HEK293 (cell line): ENCODE measurements at regions not wholly inside any gene's neighbourhood (a gene's known extent, or its start where the extent isn't known, plus 50 kb on each side); places are given as distances from the start of the nearest gene placed in this dataset.

Experiments
- CTCF ChIA-PET: fragments of 350-600 bp; formaldehyde crosslinking; extraction: SDS; loops from one replicate; lab custom pipeline; 2021; ENCODE audit warnings: antibody characterized with exemption; lab: Yijun Ruan, JAX
- POLR2A ChIA-PET: fragments of 300-600 bp; formaldehyde crosslinking; extraction: SDS; loops from one replicate; lab custom pipeline; 2020; ENCODE audit warnings: antibody characterized with exemption, inconsistent platforms; lab: Yijun Ruan, JAX
- H3K27ac ChIP-seq: fragments of 200-500 bp; sonication (Bioruptor generic); 2 replicates; pipeline ENCODE4 v1.5.1; 2014; ENCODE audit warnings: low read depth, low read length, control low read depth, inconsistent platforms; ENCODE audit errors: extremely low read depth
- H3K36me3 ChIP-seq, 2 experiments: fragments of 200-500 bp in 1 of 2; sonication (Bioruptor generic) in 1 of 2; 1 replicate in 1 of 2; 2 replicates in 1 of 2; pipeline ENCODE4 v1.5.1; 2014 to 2017; ENCODE audit warnings: inconsistent platforms in 2 of 2, low read length in 2 of 2; ENCODE audit not compliant: control insufficient read depth in 2 of 2, insufficient read depth in 1 of 2
- H3K4me1 ChIP-seq: fragments of 200-500 bp; sonication (Bioruptor generic); 2 replicates; pipeline ENCODE4 v1.5.1; 2014; ENCODE audit warnings: mild to moderate bottlenecking, low read length, inconsistent platforms; ENCODE audit not compliant: control insufficient read depth, insufficient read depth
- H3K4me3 ChIP-seq: 2 replicates; pipeline ENCODE4 v1.5.1; 2011; ENCODE audit warnings: low read depth, mild to moderate bottlenecking, control low read depth, low read length, moderate library complexity
- H3K9me3 ChIP-seq: fragments of 200-500 bp; sonication (Bioruptor generic); 2 replicates; pipeline ENCODE4 v1.5.1; 2014; ENCODE audit warnings: low read depth, low read length, inconsistent platforms; ENCODE audit not compliant: control insufficient read depth, insufficient read depth
- AEBP2 ChIP-seq: fragments of 450-650 bp; formaldehyde crosslinking; IDR thresholded peaks from 2 replicates; pipeline ENCODE4 v1.5.1; 2016; ENCODE audit warnings: missing biosample characterization, missing genetic modification characterization, borderline replicate concordance
- BCL11A ChIP-seq: fragments of 450-650 bp; formaldehyde crosslinking; IDR thresholded peaks from 2 replicates; pipeline ENCODE4 v1.5.1; 2016; ENCODE audit warnings: low read depth, missing biosample characterization, missing genetic modification characterization
- CTCF ChIP-seq: fragments of 450-650 bp; formaldehyde crosslinking; IDR thresholded peaks from 2 replicates; pipeline ENCODE4 v1.5.1; 2016; ENCODE audit warnings: missing biosample characterization, missing genetic modification characterization
- GFI1B ChIP-seq: fragments of 450-650 bp; formaldehyde crosslinking; IDR thresholded peaks from 2 replicates; pipeline ENCODE4 v1.5.1; 2016; ENCODE audit warnings: missing biosample characterization, missing genetic modification characterization
- HIC1 ChIP-seq: fragments of 450-650 bp; formaldehyde crosslinking; IDR thresholded peaks from 2 replicates; pipeline ENCODE4 v1.5.1; 2016; ENCODE audit warnings: missing biosample characterization, missing genetic modification characterization
- HOXA7 ChIP-seq: sonication (generic); formaldehyde crosslinking; IDR thresholded peaks from 2 replicates; pipeline ENCODE4 v1.8.1; 2022; ENCODE audit warnings: missing genetic modification reagents, borderline replicate concordance
- OVOL3 ChIP-seq: fragments of 450-650 bp; formaldehyde crosslinking; IDR thresholded peaks from 2 replicates; pipeline ENCODE4 v1.5.1; 2016; ENCODE audit warnings: missing biosample characterization, missing genetic modification characterization
- SETDB1 ChIP-seq: IDR thresholded peaks from one replicate; pipeline ENCODE4 v1.6.1; 2017; ENCODE audit warnings: mild to moderate bottlenecking, low read length, moderate library complexity, mixed read lengths; ENCODE audit not compliant: insufficient read length
- TRIM28 ChIP-seq: IDR thresholded peaks from 2 replicates; pipeline ENCODE4 v1.6.1; 2011; ENCODE audit warnings: low read length, control low read depth, borderline replicate concordance
- ZNF324 ChIP-seq: fragments of 450-650 bp; formaldehyde crosslinking; IDR thresholded peaks from 2 replicates; pipeline ENCODE4 v1.5.1; 2016; ENCODE audit warnings: missing biosample characterization, missing genetic modification characterization
- ZNF366 ChIP-seq: fragments of 450-650 bp; formaldehyde crosslinking; conservative IDR thresholded peaks from 2 replicates; pipeline ENCODE4 v1.5.1; 2016; ENCODE audit warnings: missing biosample characterization, missing genetic modification characterization
- ZNF48 ChIP-seq: fragments of 450-650 bp; formaldehyde crosslinking; IDR thresholded peaks from 2 replicates; pipeline ENCODE4 v1.5.1; 2016; ENCODE audit warnings: missing biosample characterization, missing genetic modification characterization
- ZNF555 ChIP-seq: fragments of 450-650 bp; formaldehyde crosslinking; conservative IDR thresholded peaks from 2 replicates; pipeline ENCODE4 v1.5.1; 2017; ENCODE audit warnings: missing biosample characterization, mild to moderate bottlenecking, missing genetic modification characterization, inconsistent platforms
- ZNF585B ChIP-seq: fragments of 450-650 bp; formaldehyde crosslinking; IDR thresholded peaks from 2 replicates; pipeline ENCODE4 v1.5.1; 2016; ENCODE audit warnings: missing biosample characterization, missing genetic modification characterization
- ZNF629 ChIP-seq: fragments of 450-650 bp; formaldehyde crosslinking; IDR thresholded peaks from 2 replicates; pipeline ENCODE4 v1.5.1; 2017; ENCODE audit warnings: missing biosample characterization, missing genetic modification characterization
- ZNF654 ChIP-seq: fragments of 450-650 bp; formaldehyde crosslinking; IDR thresholded peaks from 2 replicates; pipeline ENCODE4 v1.5.1; 2016; ENCODE audit warnings: low read depth, missing biosample characterization, missing genetic modification characterization
- ZNF658 ChIP-seq: fragments of 450-650 bp; formaldehyde crosslinking; IDR thresholded peaks from 2 replicates; pipeline ENCODE4; 2016; ENCODE audit warnings: missing biosample characterization, missing genetic modification characterization
- ZNF791 ChIP-seq: fragments of 450-650 bp; formaldehyde crosslinking; IDR thresholded peaks from 2 replicates; pipeline ENCODE4 v1.5.1; 2016; ENCODE audit warnings: missing biosample characterization, missing genetic modification characterization
- TF ChIP-seq, protein P1 (sequence below): fragments of 450-650 bp; formaldehyde crosslinking; IDR thresholded peaks from 2 replicates; pipeline ENCODE4 v1.5.1; 2016; ENCODE audit warnings: missing biosample characterization, missing genetic modification characterization
- TF ChIP-seq, protein P2 (sequence below): IDR thresholded peaks from 2 replicates; pipeline ENCODE4 v1.6.1; 2011; ENCODE audit warnings: mild to moderate bottlenecking, low read depth, low read length, borderline replicate concordance
- TF ChIP-seq, protein P3 (sequence below): fragments of 450-650 bp; formaldehyde crosslinking; IDR thresholded peaks from 2 replicates; pipeline ENCODE4 v1.5.1; 2016; ENCODE audit warnings: missing biosample characterization, missing genetic modification characterization, low read depth
- TF ChIP-seq, protein P4 (sequence below): fragments of 450-650 bp; formaldehyde crosslinking; IDR thresholded peaks from 2 replicates; pipeline ENCODE4 v1.5.1; 2016; ENCODE audit warnings: missing biosample characterization, missing genetic modification characterization

DNA sequence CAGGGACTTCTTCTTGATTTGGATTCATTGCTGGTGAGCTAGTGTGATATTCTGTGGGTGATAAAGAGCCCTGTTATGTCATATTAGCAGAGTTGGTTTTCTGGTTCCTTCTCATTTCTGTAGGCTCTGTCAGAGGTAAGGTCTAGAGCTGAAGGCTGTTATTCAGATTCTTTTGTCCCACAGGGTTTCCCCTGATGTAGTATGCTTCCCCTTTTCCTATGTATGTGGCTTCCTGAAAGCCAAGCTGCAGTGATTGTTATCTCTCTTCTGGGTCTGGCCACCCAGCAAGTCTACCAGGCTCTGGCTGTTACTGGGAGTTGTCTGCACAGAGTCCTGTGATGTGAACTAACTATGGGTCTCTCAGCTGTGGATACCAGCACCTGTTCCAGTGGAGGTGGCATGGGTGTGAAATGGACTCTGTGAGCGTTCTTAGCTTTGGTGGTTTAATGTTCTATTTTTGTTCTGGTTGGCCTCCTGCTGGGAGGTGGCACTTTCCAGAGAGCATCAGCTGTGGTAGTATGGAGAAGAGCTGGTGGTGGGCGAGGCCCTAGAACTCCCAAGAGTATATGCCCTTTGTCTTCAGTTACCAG is 373.7 kb downstream of the AR start:
- POLR2A ChIA-PET: no interaction called here
- Histone ChIP-seq H3K4me3 (no peak overlapping the region), H3K4me1 (no peaks in the 10 kb centered on the region), H3K36me3 (no peaks in the 10 kb centered on the region), H3K9me3 (no peaks in the 10 kb centered on the region), H3K27ac (no peak overlapping the region)
- CTCF ChIA-PET: no interaction called here
- TF ChIP-seq ZNF654 (tag by site-specific recombination) (no peak), HIC1 (tag by site-specific recombination) (no peak), BCL11A (tag by site-specific recombination) (no peak)
- TF ChIP-seq, protein P1, sequence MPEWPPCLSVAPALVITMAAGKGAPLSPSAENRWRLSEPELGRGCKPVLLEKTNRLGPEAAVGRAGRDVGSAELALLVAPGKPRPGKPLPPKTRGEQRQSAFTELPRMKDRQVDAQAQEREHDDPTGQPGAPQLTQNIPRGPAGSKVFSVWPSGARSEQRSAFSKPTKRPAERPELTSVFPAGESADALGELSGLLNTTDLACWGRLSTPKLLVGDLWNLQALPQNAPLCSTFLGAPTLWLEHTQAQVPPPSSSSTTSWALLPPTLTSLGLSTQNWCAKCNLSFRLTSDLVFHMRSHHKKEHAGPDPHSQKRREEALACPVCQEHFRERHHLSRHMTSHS (tag by site-specific recombination): no peak

DNA sequence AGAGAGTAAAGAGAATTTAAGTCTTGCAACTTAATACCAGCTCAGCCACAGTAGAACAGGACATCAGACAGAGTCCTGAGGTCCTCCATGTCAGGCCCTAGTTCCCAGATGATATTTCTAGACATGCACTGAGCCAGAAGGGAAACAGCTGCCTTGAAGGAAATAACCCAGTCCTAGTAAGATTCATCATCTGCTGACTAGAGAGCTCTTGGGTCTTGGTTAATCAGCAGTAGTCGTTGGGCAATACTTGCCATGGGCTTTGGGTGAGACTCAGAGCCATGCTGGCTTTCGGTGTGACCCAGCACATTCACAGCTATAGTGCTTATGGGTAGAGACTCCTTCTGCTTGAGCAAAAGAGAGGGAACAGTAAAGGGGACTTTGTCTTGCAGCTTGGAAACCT is 379.1 kb downstream of the AR start:
- Histone ChIP-seq H3K4me1 (no peaks in the 10 kb centered on the region), H3K4me3 (no peak overlapping the region), H3K36me3 (no peaks in the 10 kb centered on the region), H3K27ac (no peak overlapping the region), H3K9me3 (no peaks in the 10 kb centered on the region)
- TF ChIP-seq OVOL3 (tag by site-specific recombination) (no peak), ZNF48 (no peak), ZNF555 (tag by site-specific recombination) (no peak), GFI1B (no peak), ZNF366 (tag by site-specific recombination) (no peak), ZNF585B (tag by site-specific recombination) (no peak), AEBP2 (tag by site-specific recombination) (no peak), CTCF (tag by site-specific recombination) (no peak), ZNF324 (tag by site-specific recombination) (no peak), BCL11A (tag by site-specific recombination) (no peak), SETDB1 (no peak), ZNF629 (tag by site-specific recombination) (no peak), ZNF658 (tag by site-specific recombination) (no peak), HOXA7 (CRISPR knock-in tag) (no peak), ZNF791 (tag by site-specific recombination) (no peak), TRIM28 (no peak)
- TF ChIP-seq, protein P2, sequence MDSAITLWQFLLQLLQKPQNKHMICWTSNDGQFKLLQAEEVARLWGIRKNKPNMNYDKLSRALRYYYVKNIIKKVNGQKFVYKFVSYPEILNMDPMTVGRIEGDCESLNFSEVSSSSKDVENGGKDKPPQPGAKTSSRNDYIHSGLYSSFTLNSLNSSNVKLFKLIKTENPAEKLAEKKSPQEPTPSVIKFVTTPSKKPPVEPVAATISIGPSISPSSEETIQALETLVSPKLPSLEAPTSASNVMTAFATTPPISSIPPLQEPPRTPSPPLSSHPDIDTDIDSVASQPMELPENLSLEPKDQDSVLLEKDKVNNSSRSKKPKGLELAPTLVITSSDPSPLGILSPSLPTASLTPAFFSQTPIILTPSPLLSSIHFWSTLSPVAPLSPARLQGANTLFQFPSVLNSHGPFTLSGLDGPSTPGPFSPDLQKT: no peak
- TF ChIP-seq, protein P3, sequence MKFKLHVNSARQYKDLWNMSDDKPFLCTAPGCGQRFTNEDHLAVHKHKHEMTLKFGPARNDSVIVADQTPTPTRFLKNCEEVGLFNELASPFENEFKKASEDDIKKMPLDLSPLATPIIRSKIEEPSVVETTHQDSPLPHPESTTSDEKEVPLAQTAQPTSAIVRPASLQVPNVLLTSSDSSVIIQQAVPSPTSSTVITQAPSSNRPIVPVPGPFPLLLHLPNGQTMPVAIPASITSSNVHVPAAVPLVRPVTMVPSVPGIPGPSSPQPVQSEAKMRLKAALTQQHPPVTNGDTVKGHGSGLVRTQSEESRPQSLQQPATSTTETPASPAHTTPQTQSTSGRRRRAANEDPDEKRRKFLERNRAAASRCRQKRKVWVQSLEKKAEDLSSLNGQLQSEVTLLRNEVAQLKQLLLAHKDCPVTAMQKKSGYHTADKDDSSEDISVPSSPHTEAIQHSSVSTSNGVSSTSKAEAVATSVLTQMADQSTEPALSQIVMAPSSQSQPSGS (tag by site-specific recombination): no peak
- TF ChIP-seq, protein P4, sequence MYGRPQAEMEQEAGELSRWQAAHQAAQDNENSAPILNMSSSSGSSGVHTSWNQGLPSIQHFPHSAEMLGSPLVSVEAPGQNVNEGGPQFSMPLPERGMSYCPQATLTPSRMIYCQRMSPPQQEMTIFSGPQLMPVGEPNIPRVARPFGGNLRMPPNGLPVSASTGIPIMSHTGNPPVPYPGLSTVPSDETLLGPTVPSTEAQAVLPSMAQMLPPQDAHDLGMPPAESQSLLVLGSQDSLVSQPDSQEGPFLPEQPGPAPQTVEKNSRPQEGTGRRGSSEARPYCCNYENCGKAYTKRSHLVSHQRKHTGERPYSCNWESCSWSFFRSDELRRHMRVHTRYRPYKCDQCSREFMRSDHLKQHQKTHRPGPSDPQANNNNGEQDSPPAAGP: no peak
- CTCF ChIA-PET: no interaction called here
- POLR2A ChIA-PET: no interaction called here
